Nephron progenitor cell (in vitro differentiated cells): ENCODE measurements at regions not wholly inside any gene's neighbourhood (a gene's known extent, or its start where the extent isn't known, plus 50 kb on each side); places are given as distances from the start of the nearest gene placed in this dataset.

Source experiments
- DNase-seq: peaks from one replicate; pipeline ENCODE4 v3.0.0; 2021
- H3K27ac Mint-ChIP-seq: 2 replicates; pipeline ENCODE4 v1.8.0; 2021; ENCODE audit warnings: mild to moderate bottlenecking, moderate library complexity, mixed read lengths
- H3K27me3 Mint-ChIP-seq: 2 replicates; pipeline ENCODE4 v1.8.0; 2021; ENCODE audit warnings: mild to moderate bottlenecking, low read depth, mixed read lengths; ENCODE audit not compliant: poor library complexity
- H3K36me3 Mint-ChIP-seq: 2 replicates; pipeline ENCODE4 v1.8.0; 2021; ENCODE audit warnings: low read depth, mixed read lengths
- H3K4me1 Mint-ChIP-seq: 2 replicates; pipeline ENCODE4 v1.8.0; 2021; ENCODE audit warnings: mixed read lengths
- H3K4me3 Mint-ChIP-seq: 2 replicates; pipeline ENCODE4 v1.8.0; 2021; ENCODE audit warnings: mild to moderate bottlenecking, moderate library complexity, mixed read lengths
- H3K9me3 Mint-ChIP-seq: 2 replicates; pipeline ENCODE4 v1.8.0; 2021; ENCODE audit warnings: mild to moderate bottlenecking, moderate library complexity, mixed read lengths
- CTCF ChIP-seq: fragments of 200-600 bp; sonication (generic); IDR thresholded peaks from 2 replicates; pipeline ENCODE4 v1.5.0; 2021; ENCODE audit warnings: antibody characterized with exemption

- H3K27ac Mint-ChIP-seq, result no peak overlapping the region
- peaks cover 27% of the 10 kb centered on the region for H3K27me3 Mint-ChIP-seq
- H3K4me3 Mint-ChIP-seq, result no peak overlapping the region
- H3K9me3 Mint-ChIP-seq, result no peaks in the 10 kb centered on the region
- TF ChIP-seq CTCF, result no peak
- H3K4me1 Mint-ChIP-seq, result no peaks in the 10 kb centered on the region
- no peak for DNase-seq
- no peaks in the 10 kb centered on the region for H3K36me3 Mint-ChIP-seq
These were observed 140.4 kb upstream of the RTL1 start for GRCh38 chr14:101043891-101044290.

- TF ChIP-seq CTCF, result no peak
- no peak overlapping the region for H3K4me3 Mint-ChIP-seq
- DNase-seq, result no peak
- H3K27me3 Mint-ChIP-seq, result peaks cover 28% of the 10 kb centered on the region
- H3K36me3 Mint-ChIP-seq, result no peaks in the 10 kb centered on the region
- no peak overlapping the region for H3K27ac Mint-ChIP-seq
- no peaks in the 10 kb centered on the region for H3K4me1 Mint-ChIP-seq
- no peaks in the 10 kb centered on the region for H3K9me3 Mint-ChIP-seq
These were observed 141.2 kb upstream of the RTL1 start for GRCh38 chr14:101044741-101045140.

GRCh38 chr14:101045511-101045910, 142.0 kb upstream of the RTL1 start:
- no peak for DNase-seq
- no peak for TF ChIP-seq CTCF
- peaks cover 24% of the 10 kb centered on the region for H3K27me3 Mint-ChIP-seq
- H3K27ac Mint-ChIP-seq, result no peak overlapping the region
- no peak overlapping the region for H3K4me3 Mint-ChIP-seq
- peaks cover 4% of the 10 kb centered on the region for H3K9me3 Mint-ChIP-seq
- no peaks in the 10 kb centered on the region for H3K4me1 Mint-ChIP-seq
- no peaks in the 10 kb centered on the region for H3K36me3 Mint-ChIP-seq

- H3K4me3 Mint-ChIP-seq, result no peak overlapping the region
- peaks cover 4% of the 10 kb centered on the region for H3K9me3 Mint-ChIP-seq
- H3K36me3 Mint-ChIP-seq, result no peaks in the 10 kb centered on the region
- H3K27me3 Mint-ChIP-seq, result peaks cover 28% of the 10 kb centered on the region
- DNase-seq, result no peak
- no peak overlapping the region for H3K27ac Mint-ChIP-seq
- TF ChIP-seq CTCF, result no peak
- H3K4me1 Mint-ChIP-seq, result no peaks in the 10 kb centered on the region
These were observed 142.5 kb upstream of the RTL1 start for GRCh38 chr14:101046071-101046470.

- DNase-seq, result no peak
- Mint-ChIP-seq H3K4me1 (no peaks in the 10 kb centered on the region), H3K9me3 (peaks cover 4% of the 10 kb centered on the region)
These were observed 143.8 kb upstream of the RTL1 start for GRCh38 chr14:101047326-101047725.

More at GRCh38 chr14:101047326-101047725, 143.8 kb upstream of the RTL1 start:
- H3K27me3 Mint-ChIP-seq, result peaks cover 28% of the 10 kb centered on the region
- H3K27ac Mint-ChIP-seq, result no peak overlapping the region
- no peaks in the 10 kb centered on the region for H3K36me3 Mint-ChIP-seq
- H3K4me3 Mint-ChIP-seq, result no peak overlapping the region
- no peak for TF ChIP-seq CTCF
